Stimulated activated CD8-positive, alpha-beta memory T cell treated with anti-CD3 and anti-CD28 coated beads, Interleukin-7, amount 100 ng/mL, for 48 hours (primary cell): ENCODE measurements at regions not wholly inside any gene's neighbourhood (a gene's known extent, or its start where the extent isn't known, plus 50 kb on each side); places are given as distances from the start of the nearest gene placed in this dataset.

Experiments
- DNase-seq, 2 donors: peaks; one replicate each; pipeline ENCODE4 v3.0.0-alpha.2; 2020; ENCODE audit warnings: low read depth in 1 of 2; ENCODE audit errors: extremely low read depth in 1 of 2

GRCh38 chr2:71277536-71278103 lies 50.7 kb upstream of the PAIP2B start:
- no peak for DNase-seq

GRCh38 chr2:71277147-71277475 lies 50.2 kb upstream of the PAIP2B start:
- no peak for DNase-seq

- peak; percentile 78 to 84 for DNase-seq
Measured at GRCh38 chr2:71276311-71277146, 49.6 kb upstream of the PAIP2B start.
